Parathyroid adenoma (tissue), 2 donors: ENCODE measurements at regions not wholly inside any gene's neighbourhood (a gene's known extent, or its start where the extent isn't known, plus 50 kb on each side); places are given as distances from the start of the nearest gene placed in this dataset.

Experiments used
- H2AFZ ChIP-seq: fragments of 300-600 bp; sonication (generic); one replicate; pipeline ENCODE4 v1.7.0; 2017; ENCODE audit warnings: antibody characterized with exemption, mild to moderate bottlenecking
- H3K27ac ChIP-seq: fragments of 300-600 bp; sonication (generic); one replicate; pipeline ENCODE4 v1.7.0; 2017
- H3K27me3 ChIP-seq: fragments of 300-600 bp; sonication (generic); one replicate; pipeline ENCODE4 v1.7.0; 2017; ENCODE audit warnings: low read length; ENCODE audit not compliant: control insufficient read depth, insufficient read depth
- H3K36me3 ChIP-seq: fragments of 300-600 bp; sonication (generic); one replicate; pipeline ENCODE4 v1.7.0; 2017; ENCODE audit warnings: low read length; ENCODE audit not compliant: control insufficient read depth, insufficient read depth
- H3K4me1 ChIP-seq: fragments of 300-600 bp; sonication (generic); one replicate; pipeline ENCODE4 v1.7.0; 2017; ENCODE audit warnings: control low read depth
- H3K4me2 ChIP-seq: fragments of 300-600 bp; sonication (generic); one replicate; pipeline ENCODE4 v1.7.0; 2017; ENCODE audit warnings: low read length
- H3K4me3 ChIP-seq: fragments of 300-600 bp; sonication (generic); one replicate; pipeline ENCODE4 v1.7.0; 2017; ENCODE audit warnings: low read depth, low read length
- H3K79me2 ChIP-seq: fragments of 300-600 bp; sonication (generic); one replicate; pipeline ENCODE4 v1.7.0; 2017; ENCODE audit warnings: control low read depth
- H3K9ac ChIP-seq: fragments of 300-600 bp; sonication (generic); one replicate; pipeline ENCODE4 v1.7.0; 2017; ENCODE audit warnings: mild to moderate bottlenecking
- H3K9me3 ChIP-seq: fragments of 300-600 bp; sonication (generic); one replicate; pipeline ENCODE4 v1.7.0; 2017; ENCODE audit warnings: low read length; ENCODE audit not compliant: control insufficient read depth
- CTCF ChIP-seq: fragments of 300-600 bp; sonication (generic); IDR thresholded peaks from one replicate; pipeline ENCODE4 v1.7.0; 2017; ENCODE audit warnings: antibody characterized with exemption, mild to moderate bottlenecking
- donor health status: primary hyperparathyroidism.

DNA sequence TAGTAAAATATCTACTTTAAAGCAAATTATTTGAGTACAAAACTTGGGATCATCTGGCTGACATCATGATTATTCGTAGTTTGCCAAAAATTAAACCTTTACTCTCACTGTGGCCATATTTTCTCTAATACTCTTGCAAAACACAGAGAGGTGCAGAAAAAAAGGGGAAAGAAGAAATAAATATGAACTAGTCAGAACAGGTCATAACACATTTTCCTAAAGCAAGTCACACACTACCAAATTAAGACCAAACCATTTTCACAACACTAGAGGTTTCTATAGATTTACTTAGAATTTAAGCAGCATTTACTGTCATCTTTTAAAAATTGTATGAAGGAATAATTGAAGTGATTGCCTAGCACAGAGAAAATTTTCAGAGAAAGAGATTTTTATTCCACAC is 726.1 kb downstream of the SORCS1 start:
- Histone ChIP-seq H3K27ac (no peak overlapping the region), H3K9me3 (no peaks in the 10 kb centered on the region), H3K79me2 (no peaks in the 10 kb centered on the region), H2AFZ (no peak overlapping the region), H3K4me2 (no peak overlapping the region), H3K4me3 (no peak overlapping the region), H3K36me3 (no peaks in the 10 kb centered on the region), H3K27me3 (no peaks in the 10 kb centered on the region), H3K9ac (no peak overlapping the region), H3K4me1 (no peaks in the 10 kb centered on the region)
- TF ChIP-seq CTCF = no peak

DNA sequence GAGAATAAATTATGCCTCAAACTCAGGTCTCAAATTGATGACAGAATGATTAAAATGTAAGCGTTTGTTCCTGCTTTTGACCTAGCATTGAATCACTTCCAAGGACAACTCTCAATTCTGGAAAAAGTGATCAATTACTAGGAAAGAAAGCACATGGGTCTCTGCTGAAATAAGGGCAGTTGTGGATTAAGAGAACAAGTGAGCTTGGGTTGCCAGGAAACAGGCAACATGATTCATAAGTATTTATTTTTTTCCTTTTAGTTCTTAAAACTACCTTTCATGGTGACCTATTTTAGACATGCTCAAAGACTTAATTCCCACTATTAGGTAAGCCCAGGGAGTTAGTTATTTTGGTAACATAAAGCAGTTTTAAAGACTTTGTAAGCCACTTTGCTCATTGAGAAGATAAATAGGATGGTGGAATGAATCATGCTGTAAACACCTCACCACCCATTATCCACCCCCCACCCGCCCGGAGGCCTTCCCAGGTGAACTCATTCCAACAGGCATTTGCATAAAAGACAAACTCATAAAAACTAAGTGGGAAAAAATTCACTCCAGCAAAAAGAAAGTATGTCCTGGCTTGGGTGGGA is 728.3 kb downstream of the SORCS1 start:
- TF ChIP-seq CTCF = no peak
- Histone ChIP-seq H3K79me2 (no peaks in the 10 kb centered on the region), H3K9me3 (no peaks in the 10 kb centered on the region), H3K4me1 (no peaks in the 10 kb centered on the region), H3K27me3 (no peaks in the 10 kb centered on the region), H3K4me2 (no peak overlapping the region), H3K9ac (no peak overlapping the region), H3K36me3 (no peaks in the 10 kb centered on the region), H2AFZ (no peak overlapping the region), H3K4me3 (no peak overlapping the region), H3K27ac (no peak overlapping the region)

- H3K9me3 ChIP-seq = no peaks in the 10 kb centered on the region
- no peak overlapping the region for H3K4me3 ChIP-seq
- H3K27ac ChIP-seq = no peak overlapping the region
- TF ChIP-seq CTCF = no peak
- no peaks in the 10 kb centered on the region for H3K36me3 ChIP-seq
- no peaks in the 10 kb centered on the region for H3K27me3 ChIP-seq
- no peaks in the 10 kb centered on the region for H3K79me2 ChIP-seq
- H3K9ac ChIP-seq = no peak overlapping the region
- H2AFZ ChIP-seq = no peak overlapping the region
- H3K4me1 ChIP-seq = no peaks in the 10 kb centered on the region
- no peak overlapping the region for H3K4me2 ChIP-seq
These were observed 729.4 kb downstream of the SORCS1 start for GRCh38 chr10:106435081-106435480.

DNA sequence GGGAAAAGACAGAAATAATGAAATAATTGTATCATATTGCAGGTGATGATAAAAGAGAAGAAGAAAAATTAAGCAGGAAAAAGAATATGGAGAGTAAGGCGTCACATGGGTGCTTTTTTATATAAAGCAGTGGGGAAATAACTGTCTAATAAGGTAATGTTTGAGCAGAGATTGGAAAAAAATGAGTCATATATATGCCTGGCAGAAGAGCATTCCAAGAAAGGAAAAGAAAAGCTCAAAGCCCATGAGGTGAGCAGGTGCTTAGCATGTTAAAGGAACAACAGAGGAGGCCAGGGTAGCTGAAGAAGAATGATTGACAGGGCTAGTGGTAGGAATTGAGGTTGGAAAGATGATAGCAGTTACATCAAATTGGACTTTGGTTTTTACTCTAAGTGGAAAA is 739.5 kb downstream of the SORCS1 start:
- no peaks in the 10 kb centered on the region for H3K4me1 ChIP-seq
- no peak overlapping the region for H3K4me2 ChIP-seq
- H3K9ac ChIP-seq = no peak overlapping the region
- H3K79me2 ChIP-seq = no peaks in the 10 kb centered on the region
- H3K27me3 ChIP-seq = no peaks in the 10 kb centered on the region
- no peak overlapping the region for H3K27ac ChIP-seq
- no peak overlapping the region for H3K4me3 ChIP-seq
- H3K36me3 ChIP-seq = no peaks in the 10 kb centered on the region
- no peak overlapping the region for H2AFZ ChIP-seq
- no peaks in the 10 kb centered on the region for H3K9me3 ChIP-seq
- no peak for TF ChIP-seq CTCF

DNA sequence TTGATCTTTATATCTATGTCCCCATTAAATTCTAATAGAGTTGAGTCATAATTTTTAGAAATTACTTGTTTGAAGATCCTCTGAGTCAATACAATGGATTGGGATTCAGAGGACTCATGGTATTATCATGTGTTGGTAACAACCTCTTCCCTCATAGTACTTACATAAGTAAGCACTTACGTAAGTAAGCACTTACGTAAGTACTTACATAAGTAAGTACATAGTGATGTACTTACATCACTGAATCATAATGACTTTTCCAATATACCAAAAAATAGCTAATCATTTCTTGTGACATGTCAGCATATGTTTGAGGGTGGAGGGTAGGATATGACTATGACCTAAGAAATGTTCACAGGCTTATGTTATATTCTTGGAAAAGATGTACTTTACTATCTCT is 740.5 kb downstream of the SORCS1 start:
- Histone ChIP-seq H3K27ac (no peak overlapping the region), H3K4me1 (no peaks in the 10 kb centered on the region), H3K9me3 (no peaks in the 10 kb centered on the region), H3K36me3 (no peaks in the 10 kb centered on the region), H3K4me2 (no peak overlapping the region), H3K4me3 (no peak overlapping the region), H2AFZ (no peak overlapping the region), H3K9ac (no peak overlapping the region), H3K79me2 (no peaks in the 10 kb centered on the region), H3K27me3 (no peaks in the 10 kb centered on the region)
- TF ChIP-seq CTCF = no peak
